SK-N-SH (cell line): ENCODE measurements at regions not wholly inside any gene's neighbourhood (a gene's known extent, or its start where the extent isn't known, plus 50 kb on each side); places are given as distances from the start of the nearest gene placed in this dataset.

Experiments
- CTCF ChIA-PET: fragments of 300-600, 350-600 bp; formaldehyde crosslinking; extraction: SDS; loops from one replicate; lab custom pipeline; 2021; lab: Yijun Ruan, JAX
- POLR2A ChIA-PET: fragments of 350-600 bp; sonication (Branson Sonifier 250); formaldehyde crosslinking; extraction: SDS; loops from one replicate; lab custom pipeline; 2020; ENCODE audit warnings: antibody characterized with exemption, inconsistent platforms; lab: Yijun Ruan, JAX
- DNase-seq: peaks from one replicate; pipeline ENCODE4 v3.0.0; 2012
- H2AFZ ChIP-seq: fragments of 200-600 bp; sonication (generic); 2 replicates; pipeline ENCODE4 v1.8.1; 2016; ENCODE audit warnings: antibody characterized with exemption, mild to moderate bottlenecking, low read depth
- H3F3A ChIP-seq: fragments of 200-600 bp; sonication (generic); replicated peaks from 2 replicates; pipeline ENCODE3; 2016; ENCODE audit warnings: antibody characterized with exemption, mild to moderate bottlenecking; ENCODE audit not compliant: insufficient read depth
- H3K27ac ChIP-seq, 2 experiments: fragments of 200-500 bp in 1 of 2; fragments of 200-600 bp in 1 of 2; sonication (Bioruptor generic) in 1 of 2; sonication (generic), shearing (Covaris generic) in 1 of 2; 2 replicates each; pipeline versions ENCODE4 v1.5.1 to v1.6.1; 2014 to 2016; ENCODE audit warnings: low read depth in 2 of 2, inconsistent platforms in 1 of 2, low read length in 1 of 2, mild to moderate bottlenecking in 1 of 2, mixed read lengths in 1 of 2
- H3K27me3 ChIP-seq: fragments of 200-600 bp; sonication (generic), shearing (Covaris generic); 2 replicates; pipeline ENCODE4 v1.6.1; 2016; ENCODE audit warnings: mixed run types; ENCODE audit not compliant: insufficient read depth
- H3K36me3 ChIP-seq, 2 experiments: fragments of 200-500 bp in 1 of 2; fragments of 200-600 bp in 1 of 2; sonication (Bioruptor generic) in 1 of 2; sonication (generic) in 1 of 2; replicated peaks in 1 of 2; 2 replicates each; pipeline versions ENCODE3 to v1.5.1; 2014 to 2016; ENCODE audit warnings: low read length in 1 of 2, mild to moderate bottlenecking in 1 of 2; ENCODE audit not compliant: insufficient read depth in 2 of 2, control insufficient read depth in 1 of 2
- H3K4me1 ChIP-seq, 2 experiments: fragments of 200-500 bp in 1 of 2; fragments of 200-600 bp in 1 of 2; sonication (Bioruptor generic) in 1 of 2; sonication (generic), shearing (Covaris generic) in 1 of 2; 2 replicates each; pipeline versions ENCODE4 v1.5.1 to v1.6.1; 2014 to 2016; ENCODE audit warnings: low read depth in 1 of 2, low read length in 1 of 2, mixed run types in 1 of 2; ENCODE audit not compliant: insufficient read depth in 2 of 2, control insufficient read depth in 1 of 2
- H3K4me2 ChIP-seq: fragments of 200-600 bp; sonication (generic), shearing (Covaris generic); 2 replicates; pipeline ENCODE4 v1.6.1; 2017; ENCODE audit warnings: mixed run types
- H3K4me3 ChIP-seq, 2 experiments: fragments of 200-500 bp in 1 of 2; fragments of 200-600 bp in 1 of 2; sonication (Bioruptor generic) in 1 of 2; sonication (generic), shearing (Covaris generic) in 1 of 2; 2 replicates each; pipeline versions ENCODE4 v1.5.1 to v1.8.1; 2014 to 2016; ENCODE audit warnings: low read depth in 2 of 2, inconsistent platforms in 1 of 2, low read length in 1 of 2, mild to moderate bottlenecking in 1 of 2, mixed read lengths in 1 of 2, moderate library complexity in 1 of 2
- H3K79me2 ChIP-seq: fragments of 200-600 bp; sonication (generic); 2 replicates; pipeline ENCODE4 v1.8.1; 2017; ENCODE audit warnings: mild to moderate bottlenecking; ENCODE audit not compliant: insufficient read depth
- H3K9ac ChIP-seq: fragments of 200-600 bp; sonication (generic); 2 replicates; pipeline ENCODE4 v1.6.1; 2017; ENCODE audit warnings: mixed run types
- H3K9me2 ChIP-seq: fragments of 200-600 bp; sonication (generic); 2 replicates; pipeline ENCODE4 v1.6.1; 2017; ENCODE audit warnings: mixed run types
- H3K9me3 ChIP-seq: fragments of 200-600 bp; sonication (generic); 2 replicates; pipeline ENCODE4 v1.6.1; 2017; ENCODE audit warnings: mixed run types, mild to moderate bottlenecking, moderate library complexity
- H4K20me1 ChIP-seq: fragments of 200-600 bp; sonication (generic); 2 replicates; pipeline ENCODE4 v1.6.1; 2017; ENCODE audit warnings: mild to moderate bottlenecking, mixed run types; ENCODE audit not compliant: insufficient read depth
- CHD2 ChIP-seq: fragments of 150-350 bp; IDR thresholded peaks from 2 replicates; pipeline ENCODE4 v1.6.1; 2018; ENCODE audit warnings: low read length; ENCODE audit not compliant: partially characterized antibody
- FOXM1 ChIP-seq: IDR thresholded peaks from 2 replicates; pipeline ENCODE4 v1.4.0; 2012; ENCODE audit warnings: low read depth, mild to moderate bottlenecking
- GATA2 ChIP-seq: sonication (generic); formaldehyde crosslinking; IDR thresholded peaks from 2 replicates; pipeline ENCODE4 v1.5.0; 2020; ENCODE audit warnings: mild to moderate bottlenecking, missing genetic modification reagents
- IRF3 ChIP-seq: fragments of 150-350 bp; IDR thresholded peaks from 2 replicates; pipeline ENCODE4 v1.6.1; 2016; ENCODE audit warnings: mild to moderate bottlenecking, low read depth, low read length
- MXI1 ChIP-seq: IDR thresholded peaks from 2 replicates; pipeline ENCODE4 v1.6.1; 2012; ENCODE audit warnings: mild to moderate bottlenecking, low read depth, low read length, improper control_type of control experiment
- RCOR1 ChIP-seq: fragments of 150-350 bp; IDR thresholded peaks from 2 replicates; pipeline ENCODE4 v1.6.1; 2017; ENCODE audit warnings: antibody characterized with exemption, low read length
- TCF12 ChIP-seq: IDR thresholded peaks from 2 replicates; pipeline ENCODE4 v1.4.0; 2012
- YY1 ChIP-seq: IDR thresholded peaks from 2 replicates; pipeline ENCODE4 v1.4.0; 2012; ENCODE audit warnings: low read depth, mild to moderate bottlenecking
- WGBS: methylation state at CpG from one replicate; pipeline ENCODE4 v1.1.6; 2017; ENCODE audit warnings: low lambda C conversion rate; 5-methylcytosine and 5-hydroxymethylcytosine counted together

GRCh38 chr7:91565499-91566401, 301.5 kb downstream of the FZD1 start:
- no peak overlapping the region for H3K9ac ChIP-seq
- DNase-seq, result peak; percentile 44

GRCh38 chr7:91566402-91566732, 302.1 kb downstream of the FZD1 start:
- Histone ChIP-seq H3K9me2 (no peaks in the 10 kb centered on the region), H3K4me3 (no peak overlapping the region), H3K27me3 (no peaks in the 10 kb centered on the region), H3K9me3 (no peaks in the 10 kb centered on the region), H3K4me1 (peaks cover 0 to 22% of the 10 kb centered on the region in 2 experiments; a peak in 2 of 4 replicates), H3K9ac (no peak overlapping the region), H3F3A (no peaks in the 10 kb centered on the region), H3K79me2 (no peaks in the 10 kb centered on the region), H4K20me1 (no peaks in the 10 kb centered on the region), H3K4me2 (no peak overlapping the region), H3K27ac (peak overlapping the region in 1 of 2 experiments; percentile 83; a peak in 2 of 4 replicates), H2AFZ (no peak overlapping the region), H3K36me3 (no peaks in the 10 kb centered on the region)
- peak; percentile 25 for DNase-seq
- 74% methylated on average over 3 of the region's 3 CpGs for WGBS
- POLR2A ChIA-PET, result no interaction called here
- CTCF ChIA-PET, result interaction anchor here (0.8 to 3.0 kb wide), 4 partner anchors 10 to 243 kb away, joined by 3 to 8 read pairs (median 4); no protein-coding TSS in a partner anchor
- TF ChIP-seq IRF3 (no peak), GATA2 (CRISPR knock-in tag) (no peak), CHD2 (peak; percentile 2), YY1 (no peak), RCOR1 (no peak), MXI1 (peak; percentile 82)

More at GRCh38 chr7:91565499-91566401, 301.5 kb downstream of the FZD1 start:
- Histone ChIP-seq H3K79me2 (no peaks in the 10 kb centered on the region), H2AFZ (no peak overlapping the region), H3K4me2 (no peak overlapping the region), H3K4me3 (no peak overlapping the region), H3K4me1 (peaks cover 0 to 21% of the 10 kb centered on the region in 2 experiments; a peak in 2 of 4 replicates), H4K20me1 (no peaks in the 10 kb centered on the region), H3F3A (no peaks in the 10 kb centered on the region), H3K27ac (peak overlapping the region in 1 of 2 experiments; percentile 83; a peak in 2 of 4 replicates), H3K27me3 (no peaks in the 10 kb centered on the region), H3K9me3 (no peaks in the 10 kb centered on the region), H3K9me2 (no peaks in the 10 kb centered on the region), H3K36me3 (no peaks in the 10 kb centered on the region)
- WGBS, result 57% methylated on average over 13 of the region's 13 CpGs
- CTCF ChIA-PET, result interaction anchor here (1.1 to 3.0 kb wide), 2 partner anchors 10 to 13 kb away, joined by 5 to 8 read pairs; no protein-coding TSS in a partner anchor
- POLR2A ChIA-PET, result interaction anchor here (0.6 to 0.7 kb wide), 2 partner anchors 14 to 333 kb away, joined by 3 read pairs; no protein-coding TSS in a partner anchor
- 0 out of 2 replicates have a peak, but pooled peaks have one; percentile 45 for TF ChIP-seq RCOR1
- TF ChIP-seq TCF12, result peak; percentile 36; the same call in 1 of the 2 replicates
- no peak for TF ChIP-seq FOXM1
